ENCODE measurements at regions not wholly inside any gene's neighbourhood (a gene's known extent, or its start where the extent isn't known, plus 50 kb on each side); places are given as distances from the start of the nearest gene placed in this dataset.

- H3K36me3 Mint-ChIP-seq (ENCODE audit: insufficient read depth, unreplicated experiment) = no peaks in the 10 kb centered on the region
- no peaks in the 10 kb centered on the region for H3K27me3 Mint-ChIP-seq (ENCODE audit: insufficient read depth, unreplicated experiment)
- H3K4me1 Mint-ChIP-seq (ENCODE audit: insufficient read depth, unreplicated experiment) = no peaks in the 10 kb centered on the region
- H3K4me3 Mint-ChIP-seq (ENCODE audit: unreplicated experiment) = no peak overlapping the region
- TF ChIP-seq, protein P1, sequence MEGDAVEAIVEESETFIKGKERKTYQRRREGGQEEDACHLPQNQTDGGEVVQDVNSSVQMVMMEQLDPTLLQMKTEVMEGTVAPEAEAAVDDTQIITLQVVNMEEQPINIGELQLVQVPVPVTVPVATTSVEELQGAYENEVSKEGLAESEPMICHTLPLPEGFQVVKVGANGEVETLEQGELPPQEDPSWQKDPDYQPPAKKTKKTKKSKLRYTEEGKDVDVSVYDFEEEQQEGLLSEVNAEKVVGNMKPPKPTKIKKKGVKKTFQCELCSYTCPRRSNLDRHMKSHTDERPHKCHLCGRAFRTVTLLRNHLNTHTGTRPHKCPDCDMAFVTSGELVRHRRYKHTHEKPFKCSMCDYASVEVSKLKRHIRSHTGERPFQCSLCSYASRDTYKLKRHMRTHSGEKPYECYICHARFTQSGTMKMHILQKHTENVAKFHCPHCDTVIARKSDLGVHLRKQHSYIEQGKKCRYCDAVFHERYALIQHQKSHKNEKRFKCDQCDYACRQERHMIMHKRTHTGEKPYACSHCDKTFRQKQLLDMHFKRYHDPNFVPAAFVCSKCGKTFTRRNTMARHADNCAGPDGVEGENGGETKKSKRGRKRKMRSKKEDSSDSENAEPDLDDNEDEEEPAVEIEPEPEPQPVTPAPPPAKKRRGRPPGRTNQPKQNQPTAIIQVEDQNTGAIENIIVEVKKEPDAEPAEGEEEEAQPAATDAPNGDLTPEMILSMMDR (IDR thresholded peaks at IDR 0.05; ENCODE audit: unreplicated experiment) = no peak
- ChIA-PET CTCF (interaction anchor here (0.6 kb wide), 1 partner anchor 187 kb away, joined by 3 read pairs; no protein-coding TSS in a partner anchor), POLR2A (no interaction called here)
- BruUV-seq (replicated peaks) = no TSS peak
- H3K27ac Mint-ChIP-seq (ENCODE audit: low read depth, unreplicated experiment) = no peak overlapping the region
- intact Hi-C loops (cut with micrococcal nuclease) = loop anchor here (10.0 kb wide), 1 partner anchor 52 kb away; no protein-coding TSS in a partner anchor
- no peaks in the 10 kb centered on the region for H3K9me3 Mint-ChIP-seq (ENCODE audit: unreplicated experiment)
- no peak for DNase-seq (ENCODE audit: unreplicated experiment)
Measured at GRCh38 chr12:115306380-115306779, 622.4 kb upstream of the TBX3 start.

DNA sequence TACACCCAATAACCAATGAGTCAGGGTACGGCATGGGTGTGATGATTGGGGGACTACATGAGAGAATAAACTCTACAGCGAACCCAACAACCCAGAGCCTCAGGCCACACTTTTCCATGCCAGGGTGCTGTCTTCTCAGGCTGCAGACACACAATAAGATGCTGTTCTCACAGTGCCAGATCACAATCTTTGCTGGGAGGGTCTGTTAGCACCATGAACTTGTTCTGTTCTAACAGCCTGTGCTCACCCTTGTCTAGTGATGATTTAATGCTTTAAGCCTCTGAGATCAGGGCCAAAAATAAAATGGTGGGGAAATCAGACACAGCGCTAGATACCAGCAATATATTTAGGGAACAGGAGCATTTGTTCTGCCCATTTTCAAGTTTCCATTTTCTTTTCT is 621.9 kb upstream of the TBX3 start:
- ChIA-PET CTCF (interaction anchor here (0.6 kb wide), 1 partner anchor 188 kb away, joined by 3 read pairs; no protein-coding TSS in a partner anchor), POLR2A (no interaction called here)
- H3K4me1 Mint-ChIP-seq (ENCODE audit: insufficient read depth, unreplicated experiment) = no peaks in the 10 kb centered on the region
- no TSS peak for BruUV-seq (replicated peaks)
- intact Hi-C loops (cut with micrococcal nuclease) = loop anchor here (10.0 kb wide), 1 partner anchor 51 kb away; no protein-coding TSS in a partner anchor
- TF ChIP-seq, protein P1 (IDR thresholded peaks at IDR 0.05; ENCODE audit: unreplicated experiment) = no peak
- H3K27ac Mint-ChIP-seq (ENCODE audit: low read depth, unreplicated experiment) = no peak overlapping the region
- no peaks in the 10 kb centered on the region for H3K9me3 Mint-ChIP-seq (ENCODE audit: unreplicated experiment)
- H3K27me3 Mint-ChIP-seq (ENCODE audit: insufficient read depth, unreplicated experiment) = no peaks in the 10 kb centered on the region
- DNase-seq (ENCODE audit: unreplicated experiment) = no peak
- no peak overlapping the region for H3K4me3 Mint-ChIP-seq (ENCODE audit: unreplicated experiment)
- H3K36me3 Mint-ChIP-seq (ENCODE audit: insufficient read depth, unreplicated experiment) = no peaks in the 10 kb centered on the region

- intact Hi-C loops (cut with micrococcal nuclease) = loop anchor here (10.0 kb wide), 1 partner anchor 50 kb away; no protein-coding TSS in a partner anchor
- POLR2A ChIA-PET = interaction anchor here (0.7 to 1.0 kb wide), 2 partner anchors 48 to 395 kb away, joined by 3 to 4 read pairs; no protein-coding TSS in a partner anchor
- DNase-seq (ENCODE audit: unreplicated experiment) = no peak
- Mint-ChIP-seq H3K4me1 (ENCODE audit: insufficient read depth, unreplicated experiment) (no peaks in the 10 kb centered on the region), H3K9me3 (ENCODE audit: unreplicated experiment) (no peaks in the 10 kb centered on the region), H3K27me3 (ENCODE audit: insufficient read depth, unreplicated experiment) (no peaks in the 10 kb centered on the region), H3K4me3 (ENCODE audit: unreplicated experiment) (no peak overlapping the region), H3K27ac (ENCODE audit: low read depth, unreplicated experiment) (no peak overlapping the region), H3K36me3 (ENCODE audit: insufficient read depth, unreplicated experiment) (no peaks in the 10 kb centered on the region)
- TF ChIP-seq, protein P1 (IDR thresholded peaks at IDR 0.05; ENCODE audit: unreplicated experiment) = no peak
- BruUV-seq (replicated peaks) = no TSS peak
- CTCF ChIA-PET = no interaction called here
Measured at GRCh38 chr12:115305275-115305674, 621.3 kb upstream of the TBX3 start.

DNA sequence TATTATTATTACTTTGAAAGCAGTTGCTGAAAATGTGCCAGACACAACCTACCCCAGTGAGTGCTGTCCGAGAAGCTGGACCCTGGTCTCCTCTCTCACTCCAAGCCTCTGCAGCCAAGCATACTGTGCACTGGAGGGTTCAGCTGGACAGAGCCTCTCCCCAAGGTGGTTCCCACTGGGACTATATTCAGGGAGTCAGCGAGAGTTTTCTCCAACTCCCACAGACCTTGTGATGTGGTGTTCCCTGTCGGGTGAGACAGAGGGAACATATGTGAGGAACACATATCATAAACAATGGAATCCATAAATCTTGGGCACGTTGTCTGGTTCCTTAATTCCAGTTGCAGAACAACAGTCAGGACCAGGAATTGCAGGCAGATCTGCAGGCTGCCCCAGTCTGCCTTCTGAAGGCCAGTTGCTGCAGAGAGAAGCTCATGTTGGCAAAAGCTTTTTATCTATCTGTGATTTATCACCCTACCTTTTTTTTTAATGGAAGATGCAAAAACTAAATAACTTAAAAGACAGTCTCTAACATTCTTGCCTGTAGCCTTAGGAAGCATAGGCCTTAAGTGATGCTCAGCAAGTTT is 619.8 kb upstream of the TBX3 start:
- Mint-ChIP-seq H3K27me3 (ENCODE audit: insufficient read depth, unreplicated experiment) (no peaks in the 10 kb centered on the region), H3K9me3 (ENCODE audit: unreplicated experiment) (no peaks in the 10 kb centered on the region), H3K36me3 (ENCODE audit: insufficient read depth, unreplicated experiment) (no peaks in the 10 kb centered on the region), H3K4me3 (ENCODE audit: unreplicated experiment) (no peak overlapping the region), H3K27ac (ENCODE audit: low read depth, unreplicated experiment) (no peak overlapping the region), H3K4me1 (ENCODE audit: insufficient read depth, unreplicated experiment) (no peaks in the 10 kb centered on the region)
- BruUV-seq (replicated peaks) = no TSS peak
- intact Hi-C loops (cut with micrococcal nuclease) = loop anchor here (10.0 kb wide), 1 partner anchor 49 kb away; no protein-coding TSS in a partner anchor
- TF ChIP-seq, protein P1 (IDR thresholded peaks at IDR 0.05; ENCODE audit: unreplicated experiment) = no peak
- CTCF ChIA-PET = no interaction called here
- POLR2A ChIA-PET = no interaction called here
- DNase-seq (ENCODE audit: unreplicated experiment) = no peak
